Stimulated activated CD4-positive, alpha-beta T cell treated with anti-CD3 and anti-CD28 coated beads, Interleukin-1b, Interleukin-23, amount 100 ng/mL, for 4 hours (primary cell): ENCODE measurements at regions not wholly inside any gene's neighbourhood (a gene's known extent, or its start where the extent isn't known, plus 50 kb on each side); places are given as distances from the start of the nearest gene placed in this dataset.
A peak's percentile ranks its signal among the peaks of the same experiment; 100 is the strongest.
"Not testable (repeated sequence)": the region's sequence is repeated elsewhere in the genome, so short reads cannot be mapped to it uniquely, and the experiment has no call there.

Experiments used
- DNase-seq, 2 donors: peaks; one replicate each; pipeline ENCODE4 v3.0.0-alpha.2; 2020; ENCODE audit warnings: low read depth in 2 of 2

DNA sequence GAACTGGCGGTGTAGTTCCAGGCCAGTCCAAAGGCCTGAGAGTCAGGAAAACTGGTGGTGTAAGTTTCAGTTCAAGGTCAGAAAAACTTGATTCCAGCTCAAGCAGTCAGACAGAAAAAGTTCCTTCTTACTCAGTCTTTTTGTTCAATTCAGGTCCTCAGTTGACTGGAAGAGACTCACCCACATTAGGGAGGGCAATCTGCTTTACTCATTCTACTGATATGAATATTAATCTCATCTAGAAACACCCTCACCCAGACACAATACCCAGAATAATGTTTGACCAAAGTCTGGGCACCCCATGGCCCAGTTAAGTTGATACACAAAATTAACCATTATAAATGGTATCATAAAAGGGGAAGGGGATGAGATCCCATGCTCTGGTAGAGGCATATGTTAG is 50.1 kb upstream of the LTA4H start:
- no peak for DNase-seq

- DNase-seq, result not testable (repeated sequence)
Observed at GRCh38 chr12:96086190-96086589, 50.8 kb upstream of the LTA4H start.

- no peak for DNase-seq
Observed at GRCh38 chr12:96091833-96092232, 56.4 kb upstream of the LTA4H start.

DNA sequence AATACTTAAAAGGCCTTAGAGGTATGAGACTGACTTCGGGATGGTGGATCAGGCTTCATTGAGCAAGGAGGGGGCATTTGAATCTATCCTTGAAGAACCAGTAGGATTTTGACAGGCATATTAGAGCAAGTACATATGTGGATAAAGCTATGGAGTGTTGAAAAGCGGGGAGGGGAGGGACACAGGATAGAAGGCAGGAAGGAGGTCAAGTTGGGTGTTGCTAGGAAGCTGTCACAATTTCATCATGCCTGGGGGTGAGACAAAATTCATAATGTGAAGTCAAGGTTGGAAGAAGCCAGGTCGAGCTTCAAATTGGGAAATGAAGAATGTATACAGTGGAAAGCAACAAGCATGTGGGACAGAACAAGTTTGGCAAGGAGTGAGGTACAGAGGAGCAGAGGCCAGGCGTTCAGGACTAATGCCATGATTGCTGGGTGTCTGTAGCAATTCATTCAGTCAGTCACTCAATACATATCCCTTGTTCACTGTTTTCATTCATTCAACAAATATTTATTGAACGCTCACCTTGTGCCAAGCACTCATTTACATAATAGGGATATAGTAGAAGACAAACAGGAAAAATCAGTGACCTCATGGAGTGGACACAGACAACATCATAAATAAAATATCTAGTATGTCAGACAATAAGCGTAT is 58.3 kb upstream of the LTA4H start:
- DNase-seq, result no peak

- DNase-seq, result no peak
Observed at GRCh38 chr12:96094201-96094600, 58.8 kb upstream of the LTA4H start.

- DNase-seq, result no peak
Observed at GRCh38 chr12:96098631-96099030, 63.2 kb upstream of the LTA4H start.

DNA sequence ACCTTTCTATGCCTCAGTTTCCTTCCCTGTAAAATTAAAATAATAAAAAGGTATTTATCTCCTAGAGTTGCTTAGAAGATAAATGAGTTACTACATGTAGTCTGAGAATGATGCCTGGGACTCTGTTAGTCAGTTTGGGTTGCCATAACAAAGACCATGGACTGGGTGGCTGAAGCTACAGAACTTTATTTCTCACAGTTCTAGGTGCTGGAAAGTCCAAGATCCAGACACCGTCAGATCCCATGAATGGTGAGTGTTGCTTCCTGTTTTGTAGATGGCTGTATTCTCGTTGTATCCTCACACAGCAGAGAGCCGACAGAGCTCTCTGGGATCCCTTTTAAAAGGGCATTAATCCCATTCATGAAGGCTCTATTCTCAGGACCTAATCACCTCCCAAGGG is 64.0 kb upstream of the LTA4H start:
- no peak for DNase-seq

GRCh38 chr12:96099986-96100385 is 64.6 kb upstream of the LTA4H start:
- DNase-seq, result no peak

GRCh38 chr12:96101806-96102205 is 66.4 kb upstream of the LTA4H start:
- no peak for DNase-seq

DNA sequence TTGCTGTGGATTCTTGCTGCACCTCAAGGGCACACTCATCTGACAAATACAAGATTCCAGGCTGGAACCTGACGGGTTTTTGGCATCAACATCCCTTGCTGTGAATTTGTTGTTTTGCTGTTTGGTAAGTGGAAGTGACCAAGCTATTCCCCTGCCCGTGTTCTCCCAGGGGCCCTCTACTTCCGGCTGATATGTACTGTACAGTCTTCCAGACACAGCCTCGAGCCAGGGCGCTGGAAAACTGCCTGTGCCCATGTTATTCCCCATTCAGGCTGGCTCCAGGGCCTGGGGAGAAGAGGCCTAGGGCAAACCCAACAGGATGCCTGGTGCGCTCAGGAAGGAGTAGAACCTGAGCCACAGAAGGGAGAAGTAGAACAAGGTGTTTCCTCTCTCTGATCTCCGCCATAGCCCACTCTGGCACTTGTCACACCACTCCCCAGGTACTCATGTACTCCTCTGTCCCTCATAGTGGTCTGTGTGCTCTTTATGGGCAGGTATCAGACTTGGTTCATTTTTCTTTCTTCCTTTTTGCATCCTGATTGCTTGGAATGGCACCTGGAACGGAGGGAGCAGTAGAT is 67.8 kb upstream of the LTA4H start:
- DNase-seq, result no peak

DNA sequence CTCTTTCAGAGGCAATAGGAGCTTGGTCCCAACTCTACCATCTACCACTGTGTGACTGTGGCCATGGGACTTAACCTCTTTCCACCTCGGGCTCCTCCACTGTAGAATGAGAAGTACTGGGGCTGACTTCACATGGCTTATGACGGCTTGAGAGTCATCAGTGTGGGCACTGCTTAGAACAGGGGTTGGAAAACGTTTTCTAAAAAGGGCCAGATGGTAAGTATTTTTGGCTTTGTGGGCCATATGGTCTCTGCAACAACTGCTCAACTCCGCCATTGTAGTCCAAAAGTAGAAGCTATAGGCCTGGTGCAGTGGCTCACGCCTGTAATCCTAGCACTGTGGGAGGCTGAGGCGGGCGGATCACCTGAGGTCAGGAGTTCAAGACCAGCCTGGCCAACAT is 69.2 kb upstream of the LTA4H start:
- no peak for DNase-seq

DNA sequence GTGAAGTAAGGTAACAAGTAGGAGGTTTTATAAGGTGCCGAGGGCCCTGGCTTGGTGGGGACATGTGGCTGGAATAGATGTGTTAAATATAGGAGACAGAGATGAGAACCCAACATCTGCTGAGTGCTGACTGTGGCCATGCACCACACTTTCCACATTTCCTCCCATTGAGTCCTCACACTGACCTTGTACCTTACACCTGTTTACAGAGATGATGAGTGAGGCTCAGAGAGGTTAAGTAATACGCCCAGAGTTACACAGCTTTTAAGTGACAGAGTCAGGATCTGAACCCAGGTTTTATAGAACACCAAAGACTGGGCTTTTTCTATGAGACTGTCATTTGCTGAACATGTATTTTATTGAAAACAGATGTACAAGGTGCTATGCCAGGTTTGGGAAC is 70.8 kb upstream of the LTA4H start:
- no peak for DNase-seq

- no peak for DNase-seq
Observed at GRCh38 chr12:96107236-96107635, 71.8 kb upstream of the LTA4H start.

- peak; percentile 9 to 19 for DNase-seq
Observed at GRCh38 chr12:96108321-96108720, 72.9 kb upstream of the LTA4H start.

GRCh38 chr12:96108941-96109340 is 73.6 kb upstream of the LTA4H start:
- DNase-seq, result not testable (repeated sequence)

DNA sequence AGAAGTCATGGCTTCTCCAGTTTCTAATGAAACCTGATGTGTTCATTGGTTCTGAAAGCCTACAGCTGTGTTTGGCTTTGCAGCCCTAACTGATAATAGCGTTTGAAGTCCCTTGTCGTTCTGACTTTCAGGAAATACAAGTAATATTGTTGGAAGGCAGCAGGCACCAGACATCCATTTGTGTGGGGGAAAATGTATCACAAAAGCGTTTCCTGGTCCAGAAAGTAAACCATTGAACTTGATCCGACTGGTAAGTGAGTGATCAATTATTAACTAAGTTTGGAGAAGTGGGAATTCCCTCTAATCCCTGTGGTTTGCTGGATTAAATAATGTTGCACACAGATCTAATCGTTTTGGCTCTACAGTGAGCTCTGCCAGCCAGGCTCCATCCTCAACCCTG is 77.3 kb upstream of the LTA4H start:
- DNase-seq, result no peak

GRCh38 chr12:96117460-96117859 is 76.7 kb upstream of the ELK3 start:
- no peak for DNase-seq

DNA sequence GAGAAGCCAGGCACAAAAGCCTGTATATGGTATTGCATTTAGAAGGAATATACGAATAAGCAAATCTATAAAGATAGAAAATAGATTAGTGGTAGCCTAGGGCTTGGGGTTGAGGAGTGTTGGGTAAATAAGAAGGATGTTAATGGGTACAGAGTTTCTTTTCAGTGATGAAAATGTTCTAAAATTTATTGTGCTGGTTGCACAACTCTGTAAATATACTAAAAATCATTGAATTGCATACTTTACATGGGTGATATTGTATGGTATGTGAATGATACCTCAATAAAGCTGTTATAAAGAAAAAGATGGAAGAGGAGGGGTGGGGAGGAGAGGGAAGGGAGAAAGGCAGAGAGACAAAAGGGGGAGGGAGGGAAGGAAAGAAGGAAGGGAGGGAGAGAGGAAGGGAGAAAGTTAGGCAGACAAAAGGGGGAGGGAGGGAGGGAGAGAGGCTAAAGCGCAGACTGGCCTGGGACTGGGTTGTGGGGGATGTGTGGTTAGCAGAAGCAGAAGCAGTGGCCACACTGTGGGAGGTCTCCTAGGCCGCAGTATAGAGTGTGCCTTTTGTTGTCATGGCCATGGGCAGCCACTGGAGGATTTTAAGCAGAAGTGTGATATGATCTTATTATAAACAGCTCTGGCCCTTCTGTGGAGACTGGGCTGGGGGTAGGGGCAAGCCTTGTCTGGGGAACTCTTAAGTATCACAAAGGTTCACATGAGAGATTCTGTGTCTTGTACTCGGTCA is 73.6 kb upstream of the ELK3 start:
- DNase-seq, result no peak

GRCh38 chr12:96121271-96121711 is 72.9 kb upstream of the ELK3 start:
- no peak for DNase-seq

DNA sequence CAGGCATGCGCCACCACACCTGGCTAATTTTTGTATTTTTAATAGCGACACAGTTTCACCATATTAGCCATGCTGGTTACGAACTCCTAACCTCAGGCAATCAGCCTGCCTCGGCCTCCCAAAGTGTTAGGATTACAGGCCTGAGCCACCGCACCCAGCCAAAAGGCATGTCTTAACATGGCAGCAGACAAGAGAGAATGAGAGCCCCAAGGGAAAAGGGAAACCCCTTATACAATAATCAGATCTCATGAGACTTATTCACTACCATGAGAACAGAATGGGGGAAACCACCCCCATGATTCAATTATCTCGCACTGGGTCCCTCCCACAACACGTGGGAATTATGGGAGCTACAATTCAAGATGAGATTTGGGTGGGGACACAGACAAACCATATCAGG is 65.9 kb upstream of the ELK3 start:
- not testable (repeated sequence) for DNase-seq

GRCh38 chr12:96130396-96131059 is 63.6 kb upstream of the ELK3 start:
- DNase-seq, result no peak

DNA sequence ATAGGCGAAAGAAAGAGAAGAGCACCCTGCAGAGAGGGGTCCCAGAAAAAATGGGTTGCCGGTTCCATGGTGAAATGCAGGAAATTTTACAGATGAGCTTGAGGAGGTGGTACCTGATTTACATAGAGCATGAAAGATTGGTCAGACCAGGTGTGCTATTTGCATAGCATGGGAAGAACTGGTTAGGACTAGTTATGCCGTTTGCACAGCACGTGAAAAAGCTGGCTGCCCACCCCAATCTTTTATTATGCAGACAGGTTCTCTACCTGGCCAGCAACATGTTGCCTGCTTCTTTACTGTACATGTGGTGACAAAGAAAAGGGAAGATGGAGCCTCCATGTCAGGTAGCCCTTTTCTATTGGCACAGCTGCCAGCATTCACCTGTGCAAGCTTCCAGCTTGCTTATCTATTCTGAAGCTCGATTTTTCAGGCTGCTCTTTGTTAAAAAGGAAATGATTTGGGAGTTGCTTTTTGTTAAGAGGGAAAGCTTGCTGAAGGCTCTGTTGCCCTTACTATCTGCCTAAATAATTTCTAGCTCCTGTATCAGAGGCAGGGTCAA is 62.9 kb upstream of the ELK3 start:
- DNase-seq, result no peak
